Gastroesophageal sphincter (tissue), 3 donors: ENCODE measurements at regions not wholly inside any gene's neighbourhood (a gene's known extent, or its start where the extent isn't known, plus 50 kb on each side); places are given as distances from the start of the nearest gene placed in this dataset.

ENCODE experiments used
- EP300 ChIP-seq: sonication (generic); formaldehyde crosslinking; IDR thresholded peaks from one replicate; pipeline ENCODE4 v1.6.1; 2017; ENCODE audit warnings: antibody characterized with exemption, mild to moderate bottlenecking
- POLR2A ChIP-seq, 2 donors: fragments of 450-650 bp; IDR thresholded peaks; one replicate each; pipeline ENCODE4 v1.6.1; 2017; ENCODE audit warnings: antibody characterized with exemption in 2 of 2, mild to moderate bottlenecking in 2 of 2, moderate library complexity in 1 of 2
- POLR2AphosphoS5 ChIP-seq: sonication (generic); formaldehyde crosslinking; IDR thresholded peaks from one replicate; pipeline ENCODE4 v1.6.1; 2017; ENCODE audit warnings: antibody characterized with exemption
- TF ChIP-seq, protein P1 (sequence below), 4 experiments: fragments of 200-600 bp in 2 of 4; fragments of 450-650 bp in 2 of 4; sonication (generic) in 1 of 4; IDR thresholded peaks; one replicate each; pipeline ENCODE4 v1.5.1; 2017 to 2019; ENCODE audit warnings: antibody characterized with exemption in 4 of 4, mild to moderate bottlenecking in 2 of 4, moderate library complexity in 2 of 4

DNA sequence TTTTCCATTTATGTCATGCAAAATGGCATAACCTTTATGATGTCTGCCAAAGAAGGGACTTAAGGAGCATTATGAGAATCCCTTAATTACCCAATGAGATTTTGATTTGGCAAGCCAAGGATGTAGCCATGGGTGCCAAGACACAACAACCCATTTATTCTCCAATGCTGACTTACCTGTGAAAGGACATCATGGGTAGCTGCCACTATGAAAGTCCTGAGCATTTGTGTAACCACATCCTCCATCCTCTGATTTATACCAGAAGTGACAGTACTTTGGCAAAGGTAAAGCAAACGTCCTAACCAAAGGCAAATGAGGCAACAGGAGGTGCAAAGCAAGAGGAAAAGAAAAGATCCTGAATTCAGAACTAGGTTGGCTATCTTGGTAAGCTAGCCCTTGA lies 87.3 kb upstream of the EMCN start:
- TF ChIP-seq POLR2AphosphoS5: no peak
- TF ChIP-seq, protein P1, sequence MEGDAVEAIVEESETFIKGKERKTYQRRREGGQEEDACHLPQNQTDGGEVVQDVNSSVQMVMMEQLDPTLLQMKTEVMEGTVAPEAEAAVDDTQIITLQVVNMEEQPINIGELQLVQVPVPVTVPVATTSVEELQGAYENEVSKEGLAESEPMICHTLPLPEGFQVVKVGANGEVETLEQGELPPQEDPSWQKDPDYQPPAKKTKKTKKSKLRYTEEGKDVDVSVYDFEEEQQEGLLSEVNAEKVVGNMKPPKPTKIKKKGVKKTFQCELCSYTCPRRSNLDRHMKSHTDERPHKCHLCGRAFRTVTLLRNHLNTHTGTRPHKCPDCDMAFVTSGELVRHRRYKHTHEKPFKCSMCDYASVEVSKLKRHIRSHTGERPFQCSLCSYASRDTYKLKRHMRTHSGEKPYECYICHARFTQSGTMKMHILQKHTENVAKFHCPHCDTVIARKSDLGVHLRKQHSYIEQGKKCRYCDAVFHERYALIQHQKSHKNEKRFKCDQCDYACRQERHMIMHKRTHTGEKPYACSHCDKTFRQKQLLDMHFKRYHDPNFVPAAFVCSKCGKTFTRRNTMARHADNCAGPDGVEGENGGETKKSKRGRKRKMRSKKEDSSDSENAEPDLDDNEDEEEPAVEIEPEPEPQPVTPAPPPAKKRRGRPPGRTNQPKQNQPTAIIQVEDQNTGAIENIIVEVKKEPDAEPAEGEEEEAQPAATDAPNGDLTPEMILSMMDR (IDR thresholded peaks at IDR 0.05): no peak
- no peak for TF ChIP-seq POLR2A (IDR thresholded peaks at IDR 0.05)
- TF ChIP-seq EP300: no peak
